Type B pancreatic cell (in vitro differentiated cells): ENCODE measurements at regions not wholly inside any gene's neighbourhood (a gene's known extent, or its start where the extent isn't known, plus 50 kb on each side); places are given as distances from the start of the nearest gene placed in this dataset.
"Not testable (repeated sequence)": the region's sequence is repeated elsewhere in the genome, so short reads cannot be mapped to it uniquely, and the experiment has no call there.

Experiments
- DNase-seq: peaks from one replicate; pipeline ENCODE4 v3.0.0; 2021; ENCODE audit warnings: mixed read lengths; ENCODE audit not compliant: unreplicated experiment; ENCODE audit errors: extremely low spot score
- H3K27ac Mint-ChIP-seq: 2 replicates; pipeline ENCODE4 v1.8.0; 2021; ENCODE audit warnings: mild to moderate bottlenecking, mixed read lengths
- H3K27me3 Mint-ChIP-seq: 2 replicates; pipeline ENCODE4 v1.8.0; 2021; ENCODE audit warnings: mixed read lengths
- H3K36me3 Mint-ChIP-seq: 2 replicates; pipeline ENCODE4 v1.8.0; 2021; ENCODE audit warnings: mixed read lengths
- H3K4me1 Mint-ChIP-seq: one replicate; pipeline ENCODE4 v1.8.0; 2021; ENCODE audit warnings: mixed read lengths; ENCODE audit not compliant: unreplicated experiment
- H3K4me3 Mint-ChIP-seq: 2 replicates; pipeline ENCODE4 v1.8.0; 2021; ENCODE audit warnings: mild to moderate bottlenecking, mixed read lengths
- H3K9me3 Mint-ChIP-seq: 2 replicates; pipeline ENCODE4 v1.8.0; 2021; ENCODE audit warnings: mixed read lengths
- CTCF ChIP-seq: fragments of 200-600 bp; sonication (generic); conservative IDR thresholded peaks from 2 replicates; pipeline ENCODE4 v1.5.0; 2021; ENCODE audit warnings: antibody characterized with exemption, mild to moderate bottlenecking

GRCh38 chr2:186136860-186137259 lies 349.2 kb upstream of the ZC3H15 start:
- Mint-ChIP-seq H3K27ac (no peak overlapping the region), H3K4me3 (no peak overlapping the region), H3K4me1 (no peaks in the 10 kb centered on the region), H3K36me3 (no peaks in the 10 kb centered on the region), H3K27me3 (no peaks in the 10 kb centered on the region), H3K9me3 (no peaks in the 10 kb centered on the region)
- DNase-seq, result no peak
- TF ChIP-seq CTCF, result no peak

- no peaks in the 10 kb centered on the region for H3K9me3 Mint-ChIP-seq
- H3K27me3 Mint-ChIP-seq, result no peaks in the 10 kb centered on the region
- TF ChIP-seq CTCF, result no peak
- H3K4me1 Mint-ChIP-seq, result no peaks in the 10 kb centered on the region
- DNase-seq, result no peak
- H3K27ac Mint-ChIP-seq, result no peak overlapping the region
- no peaks in the 10 kb centered on the region for H3K36me3 Mint-ChIP-seq
- H3K4me3 Mint-ChIP-seq, result no peak overlapping the region
Observed at GRCh38 chr2:186138845-186139244, 347.2 kb upstream of the ZC3H15 start.

- no peak for TF ChIP-seq CTCF
- Mint-ChIP-seq H3K36me3 (no peaks in the 10 kb centered on the region), H3K4me3 (no peak overlapping the region)
Observed at GRCh38 chr2:186159101-186159500, 327.0 kb upstream of the ZC3H15 start.

GRCh38 chr2:186164325-186164724 lies 321.7 kb upstream of the ZC3H15 start:
- Mint-ChIP-seq H3K27ac (no peak overlapping the region), H3K36me3 (no peaks in the 10 kb centered on the region), H3K27me3 (no peaks in the 10 kb centered on the region), H3K9me3 (peaks cover 5% of the 10 kb centered on the region), H3K4me3 (no peak overlapping the region), H3K4me1 (no peaks in the 10 kb centered on the region)
- TF ChIP-seq CTCF, result no peak
- DNase-seq, result no peak

More at GRCh38 chr2:186159101-186159500, 327.0 kb upstream of the ZC3H15 start:
- Mint-ChIP-seq H3K4me1 (no peaks in the 10 kb centered on the region), H3K27ac (no peak overlapping the region), H3K27me3 (no peaks in the 10 kb centered on the region), H3K9me3 (peaks cover 10% of the 10 kb centered on the region)
- DNase-seq, result no peak

- DNase-seq, result no peak
- no peak for TF ChIP-seq CTCF
- Mint-ChIP-seq H3K36me3 (no peaks in the 10 kb centered on the region), H3K27me3 (no peaks in the 10 kb centered on the region), H3K4me3 (no peak overlapping the region), H3K4me1 (no peaks in the 10 kb centered on the region), H3K9me3 (no peaks in the 10 kb centered on the region), H3K27ac (no peak overlapping the region)
Observed at GRCh38 chr2:186170693-186171092, 315.4 kb upstream of the ZC3H15 start.

GRCh38 chr2:186181625-186182024 lies 304.4 kb upstream of the ZC3H15 start:
- Mint-ChIP-seq H3K27me3 (no peaks in the 10 kb centered on the region), H3K27ac (no peak overlapping the region), H3K9me3 (no peaks in the 10 kb centered on the region), H3K4me3 (no peak overlapping the region), H3K4me1 (no peaks in the 10 kb centered on the region), H3K36me3 (no peaks in the 10 kb centered on the region)
- no peak for DNase-seq
- no peak for TF ChIP-seq CTCF

- H3K27ac Mint-ChIP-seq, H3K4me3 Mint-ChIP-seq, H3K9me3 Mint-ChIP-seq, H3K36me3 Mint-ChIP-seq, H3K4me1 Mint-ChIP-seq, DNase-seq, H3K27me3 Mint-ChIP-seq: not testable (repeated sequence)
Observed at GRCh38 chr2:186182366-186182765, 303.7 kb upstream of the ZC3H15 start.
